Nucleus accumbens (tissue), 56 donors: ENCODE measurements at regions not wholly inside any gene's neighbourhood (a gene's known extent, or its start where the extent isn't known, plus 50 kb on each side); places are given as distances from the start of the nearest gene placed in this dataset.

Source experiments
- DNase-seq, 56 donors: peaks; one replicate each; lab custom pipeline; 2025; lab: John Stamatoyannopoulos, UW

DNA sequence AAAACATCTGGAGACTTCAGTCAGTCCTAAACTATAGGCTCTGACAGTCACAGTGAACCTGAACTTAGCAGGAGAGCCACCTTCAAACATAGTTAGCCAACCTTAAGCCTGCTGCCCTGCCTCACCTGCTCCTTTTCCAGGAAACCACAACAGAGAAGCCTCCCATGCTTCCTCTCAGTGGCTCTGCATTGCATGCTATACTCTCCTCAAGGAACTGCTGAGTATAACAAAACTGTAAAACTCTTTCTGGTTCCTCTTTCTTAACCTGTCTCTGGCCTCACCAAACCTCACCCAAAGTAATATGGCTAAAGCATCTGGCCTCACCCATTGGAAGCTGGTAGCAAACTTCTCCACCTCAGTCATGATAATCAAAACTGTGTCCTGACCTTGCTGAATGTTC is 122.1 kb downstream of the ANKRD50 start:
- DNase-seq = no peak

DNA sequence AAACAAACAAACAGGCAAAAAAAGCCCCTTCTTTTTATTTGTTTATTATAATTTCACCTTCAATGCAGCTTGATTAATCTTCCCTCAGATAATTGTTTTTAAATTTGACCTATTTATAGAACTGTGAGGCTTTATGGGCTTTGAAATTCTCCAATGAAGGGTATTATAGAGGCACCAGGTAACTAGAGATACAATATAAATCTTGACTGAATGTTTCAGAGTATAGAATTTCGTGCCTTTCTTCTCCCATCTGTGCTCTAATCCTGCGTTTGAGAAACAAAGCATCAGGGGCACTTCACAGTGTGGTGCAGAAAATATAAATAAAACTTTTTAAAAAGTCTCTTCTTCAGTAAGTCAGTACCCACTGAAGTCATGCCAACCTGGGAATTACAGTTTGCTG is 120.9 kb downstream of the ANKRD50 start:
- DNase-seq = no peak

DNA sequence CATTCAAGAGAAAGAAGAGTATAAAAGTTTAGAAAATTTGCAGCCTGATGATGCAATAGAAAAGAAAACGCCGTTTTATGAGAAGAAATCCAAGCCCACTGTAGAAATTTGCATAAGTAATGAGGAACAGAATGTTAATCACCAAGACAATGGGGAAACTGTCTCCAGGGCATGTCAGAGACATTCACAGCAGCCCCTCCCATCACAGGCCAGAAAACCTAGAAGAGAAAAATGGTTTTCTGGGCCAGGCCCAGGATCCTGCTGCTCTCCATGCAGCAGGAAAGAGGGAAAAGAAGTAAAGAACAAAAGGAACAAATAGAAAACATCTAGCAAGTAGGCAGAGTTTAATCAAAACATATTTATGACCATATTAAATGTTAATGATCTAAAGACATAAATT is 119.0 kb downstream of the ANKRD50 start:
- no peak for DNase-seq

DNA sequence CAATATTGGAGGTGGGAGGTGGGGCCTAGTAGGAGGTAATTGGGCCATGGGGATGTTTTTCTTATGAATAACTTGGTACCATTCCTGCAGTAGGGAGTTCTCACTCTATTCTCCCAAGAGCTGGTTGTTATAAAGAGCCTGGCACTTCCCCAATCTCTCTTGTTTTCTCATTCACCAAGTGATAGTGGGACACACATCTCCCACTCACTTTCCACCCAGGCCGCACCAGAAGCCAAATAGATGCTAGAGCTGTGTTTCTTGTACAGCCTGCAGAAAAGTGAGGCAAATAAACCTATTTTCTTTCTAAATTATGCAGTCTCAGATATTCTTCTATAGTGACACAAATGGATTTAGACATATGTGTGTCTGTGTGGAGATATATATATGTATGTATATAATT is 117.6 kb downstream of the ANKRD50 start:
- DNase-seq = no peak

DNA sequence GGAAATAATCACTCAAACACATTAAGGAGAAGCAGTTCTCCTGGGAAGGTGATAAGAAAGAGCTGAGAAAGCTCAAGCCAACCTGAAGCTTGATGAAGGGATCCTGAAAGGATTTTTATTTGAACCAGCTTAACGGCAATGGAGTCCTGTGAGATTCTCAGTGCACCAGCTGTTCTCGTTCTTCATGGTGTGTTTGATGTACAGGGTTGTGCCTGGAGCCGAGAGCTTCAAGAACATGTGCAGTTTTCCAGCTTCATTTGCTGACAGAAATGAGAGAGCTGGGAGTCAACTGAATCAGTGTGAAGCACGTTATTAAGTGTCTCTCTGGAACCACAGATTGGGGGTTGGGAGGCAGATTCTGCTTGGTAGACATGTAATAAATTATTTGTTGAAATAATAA is 115.7 kb downstream of the ANKRD50 start:
- no peak for DNase-seq

DNA sequence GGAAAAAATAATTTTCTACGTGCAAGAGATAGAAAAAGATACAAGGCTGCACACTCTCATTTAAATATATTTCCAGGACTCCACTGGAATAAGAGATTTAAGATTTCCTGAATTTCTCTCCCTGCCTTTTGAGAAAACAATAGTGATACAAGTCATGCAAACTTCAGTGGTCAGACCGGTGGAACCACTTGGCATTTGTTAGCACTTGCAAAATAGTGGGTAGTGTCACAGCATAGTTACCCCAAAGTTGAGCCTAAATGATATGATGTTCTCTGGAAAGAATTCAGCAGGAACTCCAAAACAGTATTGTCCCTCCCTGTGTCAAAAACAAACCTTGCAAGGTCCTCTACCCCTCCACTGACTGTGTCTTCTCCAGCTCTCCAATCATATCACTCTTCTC is 102.3 kb downstream of the ANKRD50 start:
- DNase-seq = no peak
